D721Med (cell line): ENCODE measurements at regions not wholly inside any gene's neighbourhood (a gene's known extent, or its start where the extent isn't known, plus 50 kb on each side); places are given as distances from the start of the nearest gene placed in this dataset.
"Not testable (repeated sequence)": the region's sequence is repeated elsewhere in the genome, so short reads cannot be mapped to it uniquely, and the experiment has no call there.

Source experiments
- DNase-seq: peaks from one replicate; pipeline ENCODE4 v3.0.0; 2011; ENCODE audit warnings: low spot score; ENCODE audit not compliant: insufficient read length
- FAIRE-seq: peaks from 2 replicates; lab custom pipeline; 2011; peaks lifted over from hg19 to GRCh38; lab: Jason Lieb, UNC
- TF ChIP-seq, protein P1 (sequence below): IDR thresholded peaks from 2 replicates; pipeline ENCODE4 v1.5.1; 2012; ENCODE audit warnings: mild to moderate bottlenecking, control low read depth; ENCODE audit not compliant: insufficient read depth; ENCODE audit errors: missing control alignments

DNA sequence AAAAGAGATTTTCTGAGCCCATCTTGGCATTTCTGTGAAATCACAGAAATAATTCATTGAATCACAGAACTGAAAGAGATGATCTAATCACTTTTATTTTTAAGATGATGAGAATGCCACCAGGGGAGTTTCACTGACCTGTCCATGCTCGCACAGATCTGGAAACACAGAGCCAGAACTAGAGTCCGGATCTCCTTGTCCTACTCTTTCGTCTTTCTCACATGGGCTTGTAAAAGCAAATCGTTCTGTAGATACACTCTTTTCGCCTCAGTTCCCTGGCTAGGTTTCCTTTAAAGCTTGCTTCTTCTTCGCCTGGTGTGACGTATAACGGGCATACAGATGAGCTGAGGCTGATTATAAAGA is 122.5 kb upstream of the SPRED1 start:
- TF ChIP-seq, protein P1, sequence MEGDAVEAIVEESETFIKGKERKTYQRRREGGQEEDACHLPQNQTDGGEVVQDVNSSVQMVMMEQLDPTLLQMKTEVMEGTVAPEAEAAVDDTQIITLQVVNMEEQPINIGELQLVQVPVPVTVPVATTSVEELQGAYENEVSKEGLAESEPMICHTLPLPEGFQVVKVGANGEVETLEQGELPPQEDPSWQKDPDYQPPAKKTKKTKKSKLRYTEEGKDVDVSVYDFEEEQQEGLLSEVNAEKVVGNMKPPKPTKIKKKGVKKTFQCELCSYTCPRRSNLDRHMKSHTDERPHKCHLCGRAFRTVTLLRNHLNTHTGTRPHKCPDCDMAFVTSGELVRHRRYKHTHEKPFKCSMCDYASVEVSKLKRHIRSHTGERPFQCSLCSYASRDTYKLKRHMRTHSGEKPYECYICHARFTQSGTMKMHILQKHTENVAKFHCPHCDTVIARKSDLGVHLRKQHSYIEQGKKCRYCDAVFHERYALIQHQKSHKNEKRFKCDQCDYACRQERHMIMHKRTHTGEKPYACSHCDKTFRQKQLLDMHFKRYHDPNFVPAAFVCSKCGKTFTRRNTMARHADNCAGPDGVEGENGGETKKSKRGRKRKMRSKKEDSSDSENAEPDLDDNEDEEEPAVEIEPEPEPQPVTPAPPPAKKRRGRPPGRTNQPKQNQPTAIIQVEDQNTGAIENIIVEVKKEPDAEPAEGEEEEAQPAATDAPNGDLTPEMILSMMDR = no peak
- DNase-seq (no peak), FAIRE-seq (no peak)

GRCh38 chr15:38130740-38131498 is 121.7 kb upstream of the SPRED1 start:
- TF ChIP-seq, protein P1 = no peak
- FAIRE-seq = no peak
- DNase-seq = no peak

- DNase-seq (no peak), FAIRE-seq (no peak)
- TF ChIP-seq, protein P1 = no peak
Observed at GRCh38 chr15:38134252-38134651, 118.4 kb upstream of the SPRED1 start.

- FAIRE-seq = not testable (repeated sequence)
Observed at GRCh38 chr15:38142195-38142594, 110.4 kb upstream of the SPRED1 start.

DNA sequence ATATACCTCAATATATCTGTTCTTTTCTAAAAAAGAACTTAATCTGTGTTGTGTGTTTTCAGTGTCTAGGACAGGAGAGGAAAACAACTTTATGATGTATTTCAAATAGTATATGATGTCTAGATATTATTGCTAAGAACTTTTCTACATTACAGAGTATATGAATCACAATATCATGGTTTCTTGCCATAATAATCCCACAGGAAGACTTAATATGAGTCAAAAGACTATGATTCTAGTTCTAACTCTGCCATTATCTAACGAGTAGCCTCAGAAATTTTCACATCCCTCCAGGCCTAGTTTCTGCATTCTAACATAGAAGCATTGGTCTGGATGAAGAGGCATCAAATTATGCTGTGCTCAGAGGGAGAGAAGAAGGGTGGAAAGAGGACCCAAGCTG is 107.7 kb upstream of the SPRED1 start:
- TF ChIP-seq, protein P1 = no peak
- DNase-seq (no peak), FAIRE-seq (no peak)

More at GRCh38 chr15:38142195-38142594, 110.4 kb upstream of the SPRED1 start:
- DNase-seq = not testable (repeated sequence)

DNA sequence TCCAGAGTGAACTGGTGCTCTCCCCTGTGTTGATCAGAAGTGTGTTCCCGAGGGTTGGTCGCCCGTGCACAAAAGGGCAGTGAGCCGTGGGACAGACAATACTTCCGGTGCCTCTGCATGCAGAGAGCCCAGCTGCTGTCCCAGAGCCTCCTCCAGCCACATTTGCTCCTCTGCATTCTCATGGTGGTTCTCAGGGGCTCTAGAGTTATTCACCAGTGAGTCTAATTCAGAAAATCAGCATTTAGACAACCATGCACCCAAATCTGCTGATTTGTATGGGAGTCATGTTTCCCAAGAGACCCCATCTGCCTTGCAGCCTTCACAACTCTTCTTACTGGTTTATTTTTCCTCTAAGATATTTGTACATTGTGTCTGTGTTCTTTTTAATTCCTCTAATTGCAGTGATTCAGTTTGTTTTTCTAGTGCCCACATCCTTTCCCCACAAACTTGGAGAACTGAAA is 107.0 kb upstream of the SPRED1 start:
- no peak for FAIRE-seq
- TF ChIP-seq, protein P1 = no peak
- no peak for DNase-seq

DNA sequence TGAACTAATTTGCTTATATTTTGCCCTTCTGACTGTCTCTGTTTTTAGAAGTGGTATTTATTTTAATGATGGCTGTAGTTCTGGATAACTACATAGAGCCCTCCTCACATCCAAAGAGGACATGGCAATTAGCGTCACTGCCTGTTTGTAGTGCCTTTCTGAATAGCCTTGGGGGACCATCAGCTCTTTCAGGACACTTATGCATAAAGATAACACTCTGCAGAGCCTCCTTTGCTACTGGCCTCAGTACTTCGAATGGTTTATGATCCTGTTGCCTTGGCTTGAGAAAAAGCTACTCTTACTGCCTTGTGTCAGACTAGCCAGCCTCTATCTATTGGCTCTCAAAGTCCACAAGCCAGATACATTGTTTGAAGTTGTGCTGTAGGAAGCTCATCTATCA is 105.4 kb upstream of the SPRED1 start:
- TF ChIP-seq, protein P1 = no peak
- no peak for DNase-seq
- FAIRE-seq = no peak

DNA sequence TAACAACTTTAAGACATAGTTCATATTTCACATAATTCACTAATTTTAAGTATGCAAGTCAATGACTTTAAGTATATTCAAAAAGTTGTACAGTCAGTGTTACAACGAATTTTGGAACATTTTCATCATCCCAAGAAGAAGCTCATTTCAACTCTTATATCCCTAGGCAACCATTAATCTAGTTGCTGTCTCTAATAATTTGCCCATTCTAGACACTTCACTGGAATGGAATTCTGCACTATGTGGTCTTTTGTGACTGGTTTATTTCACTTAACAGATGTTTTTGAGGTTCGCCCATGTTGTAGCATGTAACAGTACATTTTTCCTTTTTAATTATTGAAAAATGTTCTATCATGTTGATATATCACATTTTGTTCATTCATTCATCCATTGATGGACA is 104.2 kb upstream of the SPRED1 start:
- TF ChIP-seq, protein P1 = no peak
- FAIRE-seq (no peak), DNase-seq (no peak)
